Transverse colon (tissue), 4 donors: ENCODE measurements at regions not wholly inside any gene's neighbourhood (a gene's known extent, or its start where the extent isn't known, plus 50 kb on each side); places are given as distances from the start of the nearest gene placed in this dataset.
A peak's percentile ranks its signal among the peaks of the same experiment; 100 is the strongest.

Experiments used
- DNase-seq: peaks from one replicate; pipeline ENCODE4 v3.0.0-alpha.2; 2019
- H3K27ac ChIP-seq, 4 donors: fragments of 200-600 bp; sonication (generic); 2 replicates each; pipeline ENCODE4 v1.5.1; 2016 to 2018; ENCODE audit warnings: inconsistent platforms in 4 of 4
- H3K27me3 ChIP-seq: fragments of 200-600 bp; sonication (generic); 2 replicates; pipeline ENCODE4 v1.5.1; 2017; ENCODE audit warnings: inconsistent platforms
- H3K36me3 ChIP-seq, 4 donors: fragments of 200-600 bp; sonication (generic); 2 replicates each; pipeline ENCODE4 v1.5.1; 2017 to 2019; ENCODE audit warnings: inconsistent platforms in 4 of 4
- H3K4me1 ChIP-seq, 4 donors: fragments of 200-600 bp; sonication (generic); 2 replicates each; pipeline ENCODE4 v1.5.1; 2017 to 2020; ENCODE audit warnings: inconsistent platforms in 4 of 4
- H3K4me3 ChIP-seq, 4 donors: fragments of 200-600 bp; sonication (generic); 1 replicate in 1 of 4; 2 replicates in 3 of 4; pipeline versions ENCODE4 v1.5.1 to v1.6.1; 2017 to 2019; ENCODE audit warnings: inconsistent platforms in 4 of 4
- H3K9me3 ChIP-seq, 2 donors: fragments of 200-600 bp; sonication (generic); 2 replicates each; pipeline ENCODE4 v1.5.1; 2017 to 2019; ENCODE audit warnings: inconsistent platforms in 2 of 2
- EP300 ChIP-seq: sonication (generic); formaldehyde crosslinking; IDR thresholded peaks from one replicate; pipeline ENCODE4 v1.6.1; 2017; ENCODE audit warnings: antibody characterized with exemption, low read depth
- POLR2A ChIP-seq: fragments of 450-650 bp; IDR thresholded peaks from one replicate; pipeline ENCODE4 v1.6.1; 2016; ENCODE audit warnings: antibody characterized with exemption, mild to moderate bottlenecking, moderate library complexity
- POLR2AphosphoS5 ChIP-seq, 3 donors: sonication (generic); formaldehyde crosslinking; IDR thresholded peaks; one replicate each; pipeline ENCODE4 v1.6.1; 2016; ENCODE audit warnings: antibody characterized with exemption in 3 of 3
- WGBS, 2 donors: methylation state at CpG; one replicate each; pipeline ENCODE4 v1.1.5; 2018; ENCODE audit warnings: low coverage in 1 of 2; 5-methylcytosine and 5-hydroxymethylcytosine counted together
- in situ Hi-C, 4 donors: fragments of 200-750 bp; cut with MboI; loops; one replicate each; pipeline versions ENCODE4 v1.15.0 to v1.15.1; 2017; ENCODE audit warnings: low sequenced_read_pairs in 3 of 4, low pct_ligation_motif_present in 1 of 4, low pct_unique_long_range_greater_than_20kb in 1 of 4
- intact Hi-C: fragments of 100-400 bp; cut with DNase I; formaldehyde crosslinking; loops from one replicate; pipeline ENCODE4 v1.15.1; 2023; ENCODE audit warnings: low total_unique reads
- TF ChIP-seq, protein P1 (sequence below), 5 experiments: fragments of 200-600 bp in 3 of 5; fragments of 450-650 bp in 2 of 5; sonication (generic) in 3 of 5; IDR thresholded peaks; 1 replicate in 2 of 5; 2 replicates in 3 of 5; pipeline ENCODE4 v1.5.1; 2016 to 2017; ENCODE audit warnings: antibody characterized with exemption in 5 of 5, inconsistent platforms in 3 of 5, mild to moderate bottlenecking in 2 of 5, moderate library complexity in 1 of 5

DNA sequence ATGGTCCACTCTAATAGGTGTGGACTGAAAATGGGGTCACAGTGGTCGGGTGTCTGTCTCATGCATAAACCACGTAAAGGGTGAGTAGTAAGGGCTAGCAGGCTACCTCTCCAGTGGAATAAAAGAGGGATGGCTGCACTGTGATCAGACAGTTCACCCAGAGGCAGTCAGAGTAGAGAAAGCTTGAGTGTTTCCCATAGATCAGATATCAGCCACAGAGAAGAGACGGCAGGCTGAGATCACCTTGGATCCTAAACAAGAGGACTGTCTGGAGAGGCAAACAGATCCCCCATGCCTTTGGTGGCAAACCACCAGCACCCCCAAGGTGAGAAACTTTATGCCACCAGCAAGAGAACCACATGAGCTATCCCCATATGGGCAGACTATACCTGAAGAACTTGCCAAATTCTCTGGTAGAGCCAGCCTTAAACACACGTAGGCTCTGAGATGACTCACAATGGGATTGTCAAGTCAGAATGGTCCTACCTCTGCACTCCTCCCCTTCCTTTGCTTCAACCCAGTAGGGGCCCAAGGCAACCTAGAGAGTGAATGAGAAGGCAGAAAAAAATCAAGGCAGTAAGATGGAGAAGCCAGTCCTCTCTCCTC lies 205.2 kb upstream of the MAP3K1 start:
- peaks cover 0 to 1% (median 0%) of the 10 kb centered on the region in 4 donors for H3K4me1 ChIP-seq
- no peaks in the 10 kb centered on the region for H3K36me3 ChIP-seq
- DNase-seq, result no peak
- TF ChIP-seq POLR2AphosphoS5 (IDR thresholded peaks at IDR 0.05), result no peak
- TF ChIP-seq, protein P1, sequence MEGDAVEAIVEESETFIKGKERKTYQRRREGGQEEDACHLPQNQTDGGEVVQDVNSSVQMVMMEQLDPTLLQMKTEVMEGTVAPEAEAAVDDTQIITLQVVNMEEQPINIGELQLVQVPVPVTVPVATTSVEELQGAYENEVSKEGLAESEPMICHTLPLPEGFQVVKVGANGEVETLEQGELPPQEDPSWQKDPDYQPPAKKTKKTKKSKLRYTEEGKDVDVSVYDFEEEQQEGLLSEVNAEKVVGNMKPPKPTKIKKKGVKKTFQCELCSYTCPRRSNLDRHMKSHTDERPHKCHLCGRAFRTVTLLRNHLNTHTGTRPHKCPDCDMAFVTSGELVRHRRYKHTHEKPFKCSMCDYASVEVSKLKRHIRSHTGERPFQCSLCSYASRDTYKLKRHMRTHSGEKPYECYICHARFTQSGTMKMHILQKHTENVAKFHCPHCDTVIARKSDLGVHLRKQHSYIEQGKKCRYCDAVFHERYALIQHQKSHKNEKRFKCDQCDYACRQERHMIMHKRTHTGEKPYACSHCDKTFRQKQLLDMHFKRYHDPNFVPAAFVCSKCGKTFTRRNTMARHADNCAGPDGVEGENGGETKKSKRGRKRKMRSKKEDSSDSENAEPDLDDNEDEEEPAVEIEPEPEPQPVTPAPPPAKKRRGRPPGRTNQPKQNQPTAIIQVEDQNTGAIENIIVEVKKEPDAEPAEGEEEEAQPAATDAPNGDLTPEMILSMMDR (IDR thresholded peaks at IDR 0.05), result no peak
- H3K9me3 ChIP-seq, result peaks cover 0 to 4% of the 10 kb centered on the region in 2 donors
- H3K4me3 ChIP-seq, result no peak overlapping the region
- 82 to 90% methylated on average over 2 to 4 of the region's 4 CpGs for WGBS, 2 donors
- H3K27ac ChIP-seq, result no peak overlapping the region
- intact Hi-C loops (no loop called here), in situ Hi-C loops (no loop called here)
- no peaks in the 10 kb centered on the region for H3K27me3 ChIP-seq

DNA sequence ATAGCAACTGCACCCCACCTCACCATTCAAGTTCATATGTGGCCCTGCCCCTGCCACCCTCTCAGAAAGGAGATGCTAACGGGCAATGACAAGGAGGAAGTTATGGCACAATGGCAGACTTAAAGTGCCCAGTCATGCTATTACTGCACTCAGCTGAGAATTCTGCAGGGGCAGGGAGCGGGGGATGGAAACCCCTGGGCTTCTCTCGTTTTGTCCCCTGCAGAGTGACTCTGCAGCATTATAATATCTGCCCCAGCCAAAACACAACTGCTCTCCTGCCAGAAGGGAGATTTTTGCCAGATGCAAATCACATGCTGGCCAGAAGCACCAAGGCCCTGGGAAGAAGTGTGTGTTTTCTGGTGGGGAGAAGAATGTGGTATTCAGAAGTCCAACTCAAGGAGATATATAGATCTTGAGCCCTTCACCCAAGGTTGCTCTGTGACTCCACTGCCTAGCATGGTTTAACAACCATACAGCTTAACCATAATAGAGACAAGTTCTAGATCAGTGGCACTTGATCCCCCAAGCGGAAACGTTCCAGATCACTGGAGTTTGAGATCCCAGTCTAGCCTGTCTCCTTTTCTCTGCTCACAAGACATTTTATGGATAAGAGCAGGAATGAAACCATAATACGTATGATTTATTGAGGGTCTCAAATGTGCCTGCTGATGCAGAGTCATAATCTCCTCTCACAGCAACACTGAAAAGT lies 207.0 kb upstream of the MAP3K1 start:
- H3K9me3 ChIP-seq, result peaks cover 0 to 4% of the 10 kb centered on the region in 2 donors
- no peaks in the 10 kb centered on the region for H3K27me3 ChIP-seq
- in situ Hi-C loops (no loop called here), intact Hi-C loops (no loop called here)
- H3K4me1 ChIP-seq, result no peaks in the 10 kb centered on the region
- DNase-seq, result peak; percentile 12
- H3K27ac ChIP-seq, result no peak overlapping the region
- H3K36me3 ChIP-seq, result no peaks in the 10 kb centered on the region
- H3K4me3 ChIP-seq, result no peak overlapping the region
- TF ChIP-seq, protein P1 (IDR thresholded peaks at IDR 0.05), result no peak
- TF ChIP-seq EP300 (no peak), POLR2AphosphoS5 (IDR thresholded peaks at IDR 0.05) (no peak), POLR2A (no peak)
- 74 to 87% methylated on average over 3 to 6 of the region's 6 CpGs for WGBS, 2 donors

DNA sequence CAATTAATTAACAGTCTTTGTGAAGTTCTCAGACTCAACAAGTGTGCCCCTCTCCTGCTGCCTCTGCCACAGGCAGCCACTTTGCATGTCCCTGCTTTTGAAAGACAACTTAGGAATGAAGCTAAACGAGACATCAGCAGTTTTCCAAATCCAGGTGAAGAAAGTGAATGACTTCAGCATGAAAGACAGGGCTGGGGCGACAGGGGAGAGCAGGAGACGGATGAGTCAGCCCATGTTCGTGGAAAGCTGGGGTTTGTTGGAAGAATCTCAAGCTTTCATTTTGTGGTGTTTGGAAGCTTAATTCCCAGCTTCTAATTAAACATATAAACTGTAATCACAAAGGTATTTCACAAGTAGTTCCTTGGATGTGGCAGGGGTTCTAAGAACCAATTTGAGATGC lies 207.8 kb upstream of the MAP3K1 start:
- TF ChIP-seq POLR2AphosphoS5 (IDR thresholded peaks at IDR 0.05), result no peak
- TF ChIP-seq POLR2A, result no peak
- no peak for TF ChIP-seq EP300
- TF ChIP-seq, protein P1 (IDR thresholded peaks at IDR 0.05), result no peak
- 79 to 92% methylated on average over 3 to 4 of the region's 4 CpGs for WGBS, 2 donors

DNA sequence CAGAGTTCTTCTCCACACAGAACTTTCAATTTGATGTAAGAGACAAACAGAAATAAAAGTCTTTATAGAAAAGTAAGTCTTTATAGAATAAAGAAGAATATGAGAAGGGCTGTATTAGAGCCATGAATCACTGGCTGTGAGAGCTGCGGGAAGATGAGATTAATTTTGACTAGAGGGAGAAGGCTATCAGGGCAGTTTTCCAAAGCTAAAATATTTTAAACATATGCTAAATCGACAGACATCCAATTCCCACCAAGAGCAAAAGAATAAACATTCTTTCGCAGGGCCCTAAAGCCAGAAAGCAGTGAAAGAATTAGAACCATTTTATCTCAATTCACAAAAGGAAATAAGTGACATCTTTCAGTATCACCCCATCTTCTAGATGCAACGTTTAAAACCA lies 208.3 kb upstream of the MAP3K1 start:
- no peak overlapping the region for H3K27ac ChIP-seq
- intact Hi-C loops, result no loop called here
- no peaks in the 10 kb centered on the region for H3K4me1 ChIP-seq
- DNase-seq, result no peak
- H3K27me3 ChIP-seq, result no peaks in the 10 kb centered on the region
- H3K9me3 ChIP-seq, result peaks cover 0 to 4% of the 10 kb centered on the region in 2 donors
- in situ Hi-C loops, result no loop called here
- TF ChIP-seq POLR2A (no peak), POLR2AphosphoS5 (IDR thresholded peaks at IDR 0.05) (no peak), EP300 (no peak)
- TF ChIP-seq, protein P1 (IDR thresholded peaks at IDR 0.05), result no peak
- WGBS, 2 donors, result 65 to 72% methylated on average over 4 of the region's 4 CpGs
- H3K4me3 ChIP-seq, result no peak overlapping the region
- no peaks in the 10 kb centered on the region for H3K36me3 ChIP-seq

More for the DNA sequence above, 207.8 kb upstream of the MAP3K1 start:
- peaks cover 0 to 4% of the 10 kb centered on the region in 2 donors for H3K9me3 ChIP-seq
- H3K36me3 ChIP-seq, result no peaks in the 10 kb centered on the region
- H3K27ac ChIP-seq, result no peak overlapping the region
- in situ Hi-C loops, result no loop called here
- intact Hi-C loops, result no loop called here
- no peak for DNase-seq
- H3K27me3 ChIP-seq, result no peaks in the 10 kb centered on the region
- H3K4me3 ChIP-seq, result no peak overlapping the region
- no peaks in the 10 kb centered on the region for H3K4me1 ChIP-seq
